ENCODE measurements at regions not wholly inside any gene's neighbourhood (a gene's known extent, or its start where the extent isn't known, plus 50 kb on each side); places are given as distances from the start of the nearest gene placed in this dataset.

- DNase-seq (ENCODE audit: extremely low spot score in 2 of 2), result peak in 1 of 2 donors; percentile 19
- no peak for TF ChIP-seq POLR2A (IDR thresholded peaks at IDR 0.05)
- no peak for TF ChIP-seq CTCF (IDR thresholded peaks at IDR 0.05)
- TF ChIP-seq POLR2AphosphoS5 (IDR thresholded peaks at IDR 0.05; ENCODE audit: insufficient read depth in 1 of 2, low read depth in 1 of 2), result no peak
- no peaks in the 10 kb centered on the region for H3K36me3 ChIP-seq
- no peaks in the 10 kb centered on the region for H3K4me1 ChIP-seq
- no peaks in the 10 kb centered on the region for H3K9me3 ChIP-seq
- intact Hi-C loops (cut with DNase I), result no loop called here
- no peak overlapping the region for H3K27ac ChIP-seq
- no peak overlapping the region for H3K4me3 ChIP-seq
- H3K27me3 ChIP-seq, result no peaks in the 10 kb centered on the region
These were observed 101.6 kb upstream of the SIX3 start for GRCh38 chr2:44839771-44840502.

GRCh38 chr2:44840503-44840850 is 101.0 kb upstream of the SIX3 start:
- TF ChIP-seq POLR2AphosphoS5 (IDR thresholded peaks at IDR 0.05; ENCODE audit: insufficient read depth in 1 of 2, low read depth in 1 of 2) (no peak), CTCF (IDR thresholded peaks at IDR 0.05) (no peak), POLR2A (IDR thresholded peaks at IDR 0.05) (no peak)
- Histone ChIP-seq H3K27me3 (no peaks in the 10 kb centered on the region), H3K27ac (no peak overlapping the region), H3K36me3 (no peaks in the 10 kb centered on the region), H3K4me1 (no peaks in the 10 kb centered on the region), H3K4me3 (no peak overlapping the region), H3K9me3 (no peaks in the 10 kb centered on the region)
- peak in 1 of 2 donors; percentile 43 for DNase-seq (ENCODE audit: extremely low spot score in 2 of 2)
- intact Hi-C loops (cut with DNase I), result no loop called here

- H3K4me3 ChIP-seq, result no peak overlapping the region
- H3K9me3 ChIP-seq, result no peaks in the 10 kb centered on the region
- no peak overlapping the region for H3K27ac ChIP-seq
- DNase-seq (ENCODE audit: extremely low spot score in 2 of 2), result peak in 1 of 2 donors; percentile 46
- TF ChIP-seq POLR2A (IDR thresholded peaks at IDR 0.05) (no peak), CTCF (IDR thresholded peaks at IDR 0.05) (no peak), POLR2AphosphoS5 (IDR thresholded peaks at IDR 0.05; ENCODE audit: insufficient read depth in 1 of 2, low read depth in 1 of 2) (no peak)
- H3K4me1 ChIP-seq, result no peaks in the 10 kb centered on the region
- H3K27me3 ChIP-seq, result no peaks in the 10 kb centered on the region
- H3K36me3 ChIP-seq, result no peaks in the 10 kb centered on the region
- intact Hi-C loops (cut with DNase I), result no loop called here
These were observed 98.4 kb upstream of the SIX3 start for GRCh38 chr2:44843086-44843485.

- Histone ChIP-seq H3K4me1 (no peaks in the 10 kb centered on the region), H3K9me3 (no peaks in the 10 kb centered on the region), H3K4me3 (no peak overlapping the region), H3K36me3 (no peaks in the 10 kb centered on the region), H3K27me3 (no peaks in the 10 kb centered on the region), H3K27ac (no peak overlapping the region)
- DNase-seq (ENCODE audit: extremely low spot score in 2 of 2), result peak in 1 of 2 donors; percentile 34
- intact Hi-C loops (cut with DNase I), result no loop called here
- TF ChIP-seq POLR2AphosphoS5 (IDR thresholded peaks at IDR 0.05; ENCODE audit: insufficient read depth in 1 of 2, low read depth in 1 of 2), result no peak
- TF ChIP-seq POLR2A (IDR thresholded peaks at IDR 0.05), result no peak
- no peak for TF ChIP-seq CTCF (IDR thresholded peaks at IDR 0.05)
These were observed 97.7 kb upstream of the SIX3 start for GRCh38 chr2:44843641-44844310.

Measured in vagina (tissue), 2 donors.